ENCODE measurements at regions not wholly inside any gene's neighbourhood (a gene's known extent, or its start where the extent isn't known, plus 50 kb on each side); places are given as distances from the start of the nearest gene placed in this dataset.

DNA sequence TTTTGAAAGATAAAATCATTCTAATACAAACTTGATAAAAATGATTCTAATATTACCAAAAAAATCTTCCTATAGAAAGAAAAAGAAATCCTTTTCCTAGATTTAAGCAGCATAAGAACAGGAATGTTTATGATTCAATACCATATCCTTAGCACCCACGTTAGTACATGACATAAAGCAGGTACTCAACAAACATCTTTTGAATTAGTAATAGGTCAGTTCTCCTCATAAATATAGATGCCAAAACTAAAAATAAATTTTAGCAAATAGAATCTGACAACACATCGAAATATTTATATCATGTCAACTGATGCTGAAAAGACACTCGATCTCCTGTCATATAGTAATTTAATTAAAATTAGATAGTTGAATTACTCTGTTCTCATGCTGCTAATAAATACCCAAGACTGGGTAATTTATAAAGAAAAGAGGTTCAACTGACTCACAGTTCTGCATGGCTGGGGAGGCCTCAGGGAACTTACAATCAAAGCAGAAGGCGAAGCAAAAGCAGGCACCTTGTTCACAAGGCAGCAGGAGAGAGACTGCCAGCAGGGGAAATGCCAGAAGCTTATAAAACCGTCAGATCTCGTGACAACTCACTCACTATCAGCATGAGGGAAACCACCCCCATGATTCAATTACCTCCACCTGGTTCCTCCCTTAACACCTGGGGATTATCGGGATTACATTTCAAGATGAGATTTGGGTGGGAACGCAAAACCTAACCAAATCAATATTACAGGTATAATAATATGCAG, 191.8 kb downstream of the HTR7 start (continued):
- no peak for TF ChIP-seq PRDM15 (CRISPR knock-in tag; IDR thresholded peaks at IDR 0.05)
- TF ChIP-seq JUN (CRISPR knock-in tag; IDR thresholded peaks at IDR 0.05), result no peak
- TF ChIP-seq HMGXB4 (CRISPR knock-in tag; IDR thresholded peaks at IDR 0.05), result no peak

- H3K4me1 Mint-ChIP-seq, result peaks cover 8% of the 10 kb centered on the region; the same call in 1 of the 2 replicates
Observed at GRCh38 chr10:90674461-90674860, 183.4 kb downstream of the HTR7 start.

More at GRCh38 chr10:90674461-90674860, 183.4 kb downstream of the HTR7 start:
- H3K36me3 Mint-ChIP-seq, result no peaks in the 10 kb centered on the region
- CTCF ChIA-PET, result no interaction called here
- ATAC-seq (no peak), DNase-seq (ENCODE audit: low spot score) (no peak)
- no peak overlapping the region for H3K27ac Mint-ChIP-seq
- POLR2A ChIA-PET, result no interaction called here
- no peaks in the 10 kb centered on the region for H3K27me3 Mint-ChIP-seq (ENCODE audit: low read depth)
- no peak for TF ChIP-seq E2F1 (CRISPR knock-in tag; IDR thresholded peaks at IDR 0.05)
- TF ChIP-seq ELF4 (CRISPR knock-in tag; IDR thresholded peaks at IDR 0.05; ENCODE audit: low read depth), result no peak
- TF ChIP-seq SMAD3 (CRISPR knock-in tag; IDR thresholded peaks at IDR 0.05; ENCODE audit: borderline replicate concordance), result no peak
- no peak for TF ChIP-seq FOXJ3 (CRISPR knock-in tag; IDR thresholded peaks at IDR 0.05; ENCODE audit: borderline replicate concordance)
- TF ChIP-seq ZNF425 (CRISPR knock-in tag; conservative IDR thresholded peaks at IDR 0.05), result no peak
- no peak for TF ChIP-seq ZNF317 (CRISPR knock-in tag; IDR thresholded peaks at IDR 0.05; ENCODE audit: borderline replicate concordance, low read depth)
- no peak for TF ChIP-seq RORB (CRISPR knock-in tag; IDR thresholded peaks at IDR 0.05)
- TF ChIP-seq ATF6 (CRISPR knock-in tag; IDR thresholded peaks at IDR 0.05), result no peak
- TF ChIP-seq IRF2 (CRISPR knock-in tag; IDR thresholded peaks at IDR 0.05; ENCODE audit: borderline replicate concordance, low read depth), result no peak
- TF ChIP-seq ZNF121 (CRISPR knock-in tag; IDR thresholded peaks at IDR 0.05), result no peak
- no peak for TF ChIP-seq CDX4 (CRISPR knock-in tag; IDR thresholded peaks at IDR 0.05; ENCODE audit: borderline replicate concordance)
- TF ChIP-seq, protein P1, sequence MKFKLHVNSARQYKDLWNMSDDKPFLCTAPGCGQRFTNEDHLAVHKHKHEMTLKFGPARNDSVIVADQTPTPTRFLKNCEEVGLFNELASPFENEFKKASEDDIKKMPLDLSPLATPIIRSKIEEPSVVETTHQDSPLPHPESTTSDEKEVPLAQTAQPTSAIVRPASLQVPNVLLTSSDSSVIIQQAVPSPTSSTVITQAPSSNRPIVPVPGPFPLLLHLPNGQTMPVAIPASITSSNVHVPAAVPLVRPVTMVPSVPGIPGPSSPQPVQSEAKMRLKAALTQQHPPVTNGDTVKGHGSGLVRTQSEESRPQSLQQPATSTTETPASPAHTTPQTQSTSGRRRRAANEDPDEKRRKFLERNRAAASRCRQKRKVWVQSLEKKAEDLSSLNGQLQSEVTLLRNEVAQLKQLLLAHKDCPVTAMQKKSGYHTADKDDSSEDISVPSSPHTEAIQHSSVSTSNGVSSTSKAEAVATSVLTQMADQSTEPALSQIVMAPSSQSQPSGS (CRISPR knock-in tag; IDR thresholded peaks at IDR 0.05; ENCODE audit: borderline replicate concordance, low read depth), result no peak
- no peak for TF ChIP-seq GABPB1 (CRISPR knock-in tag; IDR thresholded peaks at IDR 0.05)
- no peak for TF ChIP-seq SP1 (CRISPR knock-in tag; conservative IDR thresholded peaks at IDR 0.05)
- TF ChIP-seq USF2 (CRISPR knock-in tag; IDR thresholded peaks at IDR 0.05), result no peak
- H3K9me3 Mint-ChIP-seq, result no peaks in the 10 kb centered on the region
- no peak overlapping the region for H3K4me3 Mint-ChIP-seq

All from WTC11 (cell line).